Motor neuron (in vitro differentiated cells): ENCODE measurements at regions not wholly inside any gene's neighbourhood (a gene's known extent, or its start where the extent isn't known, plus 50 kb on each side); places are given as distances from the start of the nearest gene placed in this dataset.
"Not testable (repeated sequence)": the region's sequence is repeated elsewhere in the genome, so short reads cannot be mapped to it uniquely, and the experiment has no call there.

Experiments
- ATAC-seq, 8 experiments: fragments of 200-7000 bp; cut with Tn5 transposase; replicated peaks in 6 of 8; 2 replicates each; pipeline ENCODE4 v1.8.0; 2021; ENCODE audit warnings: mild to moderate bottlenecking in 8 of 8, moderate library complexity in 8 of 8
- H3K27ac ChIP-seq, 2 donors: fragments of 250-450 bp; sonication (Bioruptor Pico); 2 replicates each; pipeline ENCODE4 v1.9.0; 2021; ENCODE audit warnings: antibody characterized with exemption in 2 of 2, mild to moderate bottlenecking in 2 of 2, moderate library complexity in 1 of 2
- H3K4me1 ChIP-seq, 2 donors: fragments of 250-450 bp; sonication (Bioruptor Pico); replicated peaks in 1 of 2; 2 replicates each; pipeline ENCODE4 v1.6.1; 2021; ENCODE audit warnings: antibody characterized with exemption in 2 of 2, mild to moderate bottlenecking in 2 of 2, moderate library complexity in 1 of 2
- H3K4me3 ChIP-seq, 5 donors: fragments of 250-450 bp; sonication (Bioruptor Pico); 2 replicates each; pipeline ENCODE4 v1.9.0; 2021; ENCODE audit warnings: antibody characterized with exemption in 5 of 5, mild to moderate bottlenecking in 5 of 5, moderate library complexity in 4 of 5
- WGBS, 10 experiments: fragments of 450-650 bp; shearing (Covaris generic); methylation state at CpG; one replicate each; pipeline ENCODE4 v1.0.0; 2022; 5-methylcytosine and 5-hydroxymethylcytosine counted together
- in situ Hi-C, 9 experiments: fragments of 400-800 bp; cut with MboI; loops; one replicate each; pipeline ENCODE4 v1.15.0; 2021; ENCODE audit warnings: low sequenced_read_pairs in 9 of 9, low pct_unique_long_range_greater_than_20kb in 2 of 9; ENCODE audit not compliant: unreplicated experiment in 9 of 9

GRCh38 chr2:87338998-87339397 is 317.4 kb upstream of the PLGLB1 start:
- in situ Hi-C loops, H3K27ac ChIP-seq, H3K4me3 ChIP-seq, H3K4me1 ChIP-seq: not testable (repeated sequence)
- no CpG with 5 or more reads among the region's 1 CpG for WGBS, 10 experiments
- peak in 2 of 8 experiments; percentile 78 to 94 for ATAC-seq

GRCh38 chr2:87341601-87342014 is 320.0 kb upstream of the PLGLB1 start:
- H3K27ac ChIP-seq, ATAC-seq, in situ Hi-C loops, H3K4me3 ChIP-seq, H3K4me1 ChIP-seq: not testable (repeated sequence)
- WGBS, 10 experiments: 0 to 100% methylated on average over 1 to 4 of the region's 31 CpGs; no CpG with 5 or more reads in 8 of the 10 experiments

- no CpG with 5 or more reads among the region's 24 CpGs for WGBS, 10 experiments
- H3K4me3 ChIP-seq, ATAC-seq, H3K27ac ChIP-seq, in situ Hi-C loops, H3K4me1 ChIP-seq: not testable (repeated sequence)
Observed at GRCh38 chr2:87342175-87342574, 320.5 kb upstream of the PLGLB1 start.

- in situ Hi-C loops, ATAC-seq: not testable (repeated sequence)
- 75% methylated on average over 2 of the region's 6 CpGs; no CpG with 5 or more reads in 9 of the 10 experiments for WGBS, 10 experiments
Observed at GRCh38 chr2:87343347-87343746, 321.7 kb upstream of the PLGLB1 start.

GRCh38 chr2:87345283-87345682 is 323.6 kb upstream of the PLGLB1 start:
- ATAC-seq, H3K4me3 ChIP-seq, in situ Hi-C loops, H3K4me1 ChIP-seq, H3K27ac ChIP-seq: not testable (repeated sequence)
- no CpG with 5 or more reads among the region's 12 CpGs for WGBS, 10 experiments

More at GRCh38 chr2:87343347-87343746, 321.7 kb upstream of the PLGLB1 start:
- not testable (repeated sequence) for H3K4me3 ChIP-seq, H3K4me1 ChIP-seq, H3K27ac ChIP-seq

- WGBS, 10 experiments: no CpG with 5 or more reads among the region's 56 CpGs
- H3K27ac ChIP-seq, in situ Hi-C loops, ATAC-seq, H3K4me1 ChIP-seq: not testable (repeated sequence)
- peak overlapping the region in 1 of 5 donors; percentile 38 for H3K4me3 ChIP-seq
Observed at GRCh38 chr2:87348556-87348955, 326.9 kb upstream of the PLGLB1 start.

- WGBS, 10 experiments: no CpG with 5 or more reads among the region's 53 CpGs
- H3K4me1 ChIP-seq, H3K27ac ChIP-seq, in situ Hi-C loops, ATAC-seq: not testable (repeated sequence)
- H3K4me3 ChIP-seq: peak overlapping the region in 1 of 5 donors; percentile 36
Observed at GRCh38 chr2:87349006-87349405, 327.4 kb upstream of the PLGLB1 start.

- H3K4me1 ChIP-seq, in situ Hi-C loops, H3K27ac ChIP-seq, H3K4me3 ChIP-seq, ATAC-seq: not testable (repeated sequence)
- no CpG with 5 or more reads among the region's 21 CpGs for WGBS, 10 experiments
Observed at GRCh38 chr2:87352178-87352934, 330.7 kb upstream of the PLGLB1 start.

GRCh38 chr2:87353408-87353807 is 331.8 kb upstream of the PLGLB1 start:
- H3K4me3 ChIP-seq, H3K27ac ChIP-seq, ATAC-seq, H3K4me1 ChIP-seq, in situ Hi-C loops: not testable (repeated sequence)
- WGBS, 10 experiments: no CpG with 5 or more reads among the region's 10 CpGs

- H3K4me1 ChIP-seq, ATAC-seq, H3K27ac ChIP-seq, in situ Hi-C loops, H3K4me3 ChIP-seq: not testable (repeated sequence)
- WGBS, 10 experiments: no CpG with 5 or more reads among the region's 6 CpGs
Observed at GRCh38 chr2:87354102-87354501, 332.5 kb upstream of the PLGLB1 start.

GRCh38 chr2:87360250-87360649 is 338.6 kb upstream of the PLGLB1 start:
- H3K27ac ChIP-seq, H3K4me3 ChIP-seq, H3K4me1 ChIP-seq, in situ Hi-C loops, ATAC-seq: not testable (repeated sequence)

GRCh38 chr2:87360927-87361326 is 339.3 kb upstream of the PLGLB1 start:
- in situ Hi-C loops, H3K4me3 ChIP-seq, ATAC-seq, H3K27ac ChIP-seq, H3K4me1 ChIP-seq: not testable (repeated sequence)
- WGBS, 10 experiments: no CpG with 5 or more reads among the region's 2 CpGs

GRCh38 chr2:87361805-87362204 is 340.2 kb upstream of the PLGLB1 start:
- H3K27ac ChIP-seq, H3K4me3 ChIP-seq, ATAC-seq, H3K4me1 ChIP-seq, in situ Hi-C loops: not testable (repeated sequence)

GRCh38 chr2:87364379-87364778 is 342.7 kb upstream of the PLGLB1 start:
- H3K4me1 ChIP-seq, H3K4me3 ChIP-seq, H3K27ac ChIP-seq, in situ Hi-C loops, ATAC-seq: not testable (repeated sequence)
